ENCODE measurements at regions not wholly inside any gene's neighbourhood (a gene's known extent, or its start where the extent isn't known, plus 50 kb on each side); places are given as distances from the start of the nearest gene placed in this dataset.

DNA sequence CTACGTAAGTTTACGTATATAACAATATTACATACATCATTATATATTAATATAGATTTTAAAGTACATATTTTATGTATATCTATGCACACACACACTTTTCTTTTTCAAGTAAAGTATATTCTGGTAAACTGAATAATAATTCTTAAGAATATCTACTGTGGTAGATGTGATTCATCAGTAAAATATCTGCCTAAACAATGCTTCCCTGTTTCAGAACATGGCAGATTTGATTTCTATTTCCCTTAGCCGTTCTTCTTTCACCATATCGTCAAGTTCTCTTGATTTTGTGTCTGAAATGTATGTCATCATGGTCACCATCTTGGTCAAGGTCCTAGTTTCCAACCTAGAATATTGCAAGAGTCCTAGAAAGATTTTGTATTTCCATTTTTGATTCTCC lies 195.6 kb downstream of the HDGFL1 start:
- TF ChIP-seq, protein P1, sequence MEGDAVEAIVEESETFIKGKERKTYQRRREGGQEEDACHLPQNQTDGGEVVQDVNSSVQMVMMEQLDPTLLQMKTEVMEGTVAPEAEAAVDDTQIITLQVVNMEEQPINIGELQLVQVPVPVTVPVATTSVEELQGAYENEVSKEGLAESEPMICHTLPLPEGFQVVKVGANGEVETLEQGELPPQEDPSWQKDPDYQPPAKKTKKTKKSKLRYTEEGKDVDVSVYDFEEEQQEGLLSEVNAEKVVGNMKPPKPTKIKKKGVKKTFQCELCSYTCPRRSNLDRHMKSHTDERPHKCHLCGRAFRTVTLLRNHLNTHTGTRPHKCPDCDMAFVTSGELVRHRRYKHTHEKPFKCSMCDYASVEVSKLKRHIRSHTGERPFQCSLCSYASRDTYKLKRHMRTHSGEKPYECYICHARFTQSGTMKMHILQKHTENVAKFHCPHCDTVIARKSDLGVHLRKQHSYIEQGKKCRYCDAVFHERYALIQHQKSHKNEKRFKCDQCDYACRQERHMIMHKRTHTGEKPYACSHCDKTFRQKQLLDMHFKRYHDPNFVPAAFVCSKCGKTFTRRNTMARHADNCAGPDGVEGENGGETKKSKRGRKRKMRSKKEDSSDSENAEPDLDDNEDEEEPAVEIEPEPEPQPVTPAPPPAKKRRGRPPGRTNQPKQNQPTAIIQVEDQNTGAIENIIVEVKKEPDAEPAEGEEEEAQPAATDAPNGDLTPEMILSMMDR (IDR thresholded peaks at IDR 0.05) = no peak
- TF ChIP-seq POLR2A (IDR thresholded peaks at IDR 0.05) = no peak
